GM18511 (cell line): ENCODE measurements at regions not wholly inside any gene's neighbourhood (a gene's known extent, or its start where the extent isn't known, plus 50 kb on each side); places are given as distances from the start of the nearest gene placed in this dataset.
A peak's percentile ranks its signal among the peaks of the same experiment; 100 is the strongest.
"Not testable (repeated sequence)": the region's sequence is repeated elsewhere in the genome, so short reads cannot be mapped to it uniquely, and the experiment has no call there.

ENCODE experiments used
- ATAC-seq: cut with Tn5 transposase; IDR thresholded peaks from one replicate; pipeline ENCODE4 v1.9.1; 2021; ENCODE audit warnings: mild to moderate bottlenecking, moderate library complexity; ENCODE audit not compliant: unreplicated experiment

- peak; percentile 71 for ATAC-seq
These were observed 84.7 kb downstream of the METTL2B start for GRCh38 chr7:128561116-128561722.

GRCh38 chr7:128562795-128563194 is 86.2 kb downstream of the METTL2B start:
- ATAC-seq = not testable (repeated sequence)

- ATAC-seq = not testable (repeated sequence)
These were observed 87.7 kb downstream of the METTL2B start for GRCh38 chr7:128564123-128564700.

- ATAC-seq = not testable (repeated sequence)
These were observed 88.7 kb downstream of the METTL2B start for GRCh38 chr7:128564932-128565864.

- ATAC-seq = not testable (repeated sequence)
These were observed 96.8 kb upstream of the GARIN1A start for GRCh38 chr7:128575277-128575676.

- ATAC-seq = not testable (repeated sequence)
These were observed 95.1 kb upstream of the GARIN1A start for GRCh38 chr7:128576953-128577352.

GRCh38 chr7:128579843-128580242 is 92.2 kb upstream of the GARIN1A start:
- ATAC-seq = not testable (repeated sequence)

GRCh38 chr7:128581100-128581499 is 91.0 kb upstream of the GARIN1A start:
- ATAC-seq = not testable (repeated sequence)

- not testable (repeated sequence) for ATAC-seq
These were observed 90.1 kb upstream of the GARIN1A start for GRCh38 chr7:128581825-128582561.

GRCh38 chr7:128586715-128587114 is 85.4 kb upstream of the GARIN1A start:
- not testable (repeated sequence) for ATAC-seq

- no peak for ATAC-seq
These were observed 80.4 kb upstream of the GARIN1A start for GRCh38 chr7:128591705-128592104.

- ATAC-seq = not testable (repeated sequence)
These were observed 79.9 kb upstream of the GARIN1A start for GRCh38 chr7:128592209-128592608.

- ATAC-seq = not testable (repeated sequence)
These were observed 78.0 kb upstream of the GARIN1A start for GRCh38 chr7:128594061-128594460.

GRCh38 chr7:128596336-128597128 is 75.6 kb upstream of the GARIN1A start:
- ATAC-seq = not testable (repeated sequence)

- ATAC-seq = not testable (repeated sequence)
These were observed 73.1 kb upstream of the GARIN1A start for GRCh38 chr7:128598946-128599345.

GRCh38 chr7:128608678-128609421 is 63.2 kb upstream of the GARIN1A start:
- peak; percentile 73 for ATAC-seq

- not testable (repeated sequence) for ATAC-seq
These were observed 58.7 kb upstream of the GARIN1A start for GRCh38 chr7:128613366-128613765.

- not testable (repeated sequence) for ATAC-seq
These were observed 57.3 kb upstream of the GARIN1A start for GRCh38 chr7:128614812-128615211.

- not testable (repeated sequence) for ATAC-seq
These were observed 55.3 kb upstream of the GARIN1A start for GRCh38 chr7:128616799-128617198.
